ENCODE measurements at regions not wholly inside any gene's neighbourhood (a gene's known extent, or its start where the extent isn't known, plus 50 kb on each side); places are given as distances from the start of the nearest gene placed in this dataset.

DNA sequence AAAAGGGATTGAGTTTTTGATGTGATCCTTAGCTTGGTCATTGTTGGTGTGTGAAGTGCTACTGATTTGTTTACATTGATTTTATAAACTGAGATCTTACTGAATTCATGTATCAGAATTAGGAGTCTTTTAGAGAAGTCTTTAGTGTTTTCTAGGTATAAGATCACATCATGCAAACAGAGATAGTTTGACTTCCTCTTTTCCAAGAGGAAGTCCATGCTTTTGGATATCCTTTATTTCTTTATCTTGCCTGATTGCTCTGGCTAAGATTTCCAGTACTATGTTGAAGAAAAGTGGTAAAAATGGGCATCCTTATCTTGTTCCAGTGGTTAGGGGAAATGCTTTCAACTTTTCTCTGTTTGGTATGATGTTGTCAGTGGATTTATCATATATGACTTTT is 561.2 kb upstream of the SLITRK1 start:
- DNase-seq (ENCODE audit: low spot score) = no peak

DNA sequence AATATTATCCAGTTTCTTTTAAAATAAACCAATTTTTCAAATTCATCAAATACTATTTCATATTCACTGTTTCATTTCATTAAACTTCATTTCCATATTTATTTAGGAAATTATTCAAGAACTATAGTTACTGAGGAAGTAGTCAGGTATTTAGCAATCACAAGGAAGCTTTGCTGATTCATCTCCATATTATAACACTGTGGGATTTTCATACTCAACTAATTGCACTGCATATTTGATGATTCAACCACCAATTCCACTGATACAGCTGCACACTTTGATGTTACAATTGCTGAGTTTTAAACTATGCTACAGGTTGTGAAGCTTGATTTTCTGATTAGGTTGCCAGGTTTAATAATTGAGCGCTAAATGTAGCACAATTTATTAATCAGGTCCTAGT is 556.8 kb upstream of the SLITRK1 start:
- no peak for DNase-seq (ENCODE audit: low spot score)

DNA sequence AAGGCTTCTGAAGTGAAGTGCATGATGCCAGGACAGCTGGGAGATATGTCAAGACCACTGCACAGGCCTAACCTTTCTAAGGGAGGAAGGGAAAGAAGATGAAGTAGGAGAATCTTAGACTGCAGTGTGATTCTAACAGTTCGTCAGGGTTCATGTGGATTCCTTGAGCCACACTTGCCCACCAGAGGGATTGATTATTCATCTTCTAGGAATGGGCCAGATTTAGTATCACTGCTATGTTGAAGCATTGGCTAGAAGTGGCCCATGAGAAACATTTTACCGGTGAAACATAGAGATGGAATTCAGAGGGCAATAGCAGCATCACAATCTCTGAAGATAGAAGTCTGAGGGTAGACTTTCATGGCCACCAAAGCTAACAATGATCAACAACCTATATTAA is 550.8 kb upstream of the SLITRK1 start:
- DNase-seq (ENCODE audit: low spot score) = no peak

DNA sequence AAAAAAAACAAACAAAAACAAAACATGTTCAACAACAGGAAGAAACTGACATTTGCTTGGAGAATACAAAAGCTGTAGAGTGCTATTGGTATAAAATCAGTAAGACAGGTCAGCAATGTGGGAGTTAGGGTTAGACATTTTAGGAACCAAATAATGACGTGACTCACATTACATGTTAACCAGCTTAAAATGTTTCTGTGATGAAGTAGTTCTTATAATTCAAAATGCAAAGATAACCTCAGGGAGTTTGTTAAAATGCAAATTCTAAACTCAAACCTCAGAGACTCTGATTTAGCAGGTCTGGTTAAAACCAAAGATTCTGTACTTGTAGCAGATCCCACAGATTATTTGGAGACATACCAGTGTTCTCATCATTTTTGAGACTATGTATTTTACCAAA is 549.4 kb upstream of the SLITRK1 start:
- DNase-seq (ENCODE audit: low spot score) = no peak

DNA sequence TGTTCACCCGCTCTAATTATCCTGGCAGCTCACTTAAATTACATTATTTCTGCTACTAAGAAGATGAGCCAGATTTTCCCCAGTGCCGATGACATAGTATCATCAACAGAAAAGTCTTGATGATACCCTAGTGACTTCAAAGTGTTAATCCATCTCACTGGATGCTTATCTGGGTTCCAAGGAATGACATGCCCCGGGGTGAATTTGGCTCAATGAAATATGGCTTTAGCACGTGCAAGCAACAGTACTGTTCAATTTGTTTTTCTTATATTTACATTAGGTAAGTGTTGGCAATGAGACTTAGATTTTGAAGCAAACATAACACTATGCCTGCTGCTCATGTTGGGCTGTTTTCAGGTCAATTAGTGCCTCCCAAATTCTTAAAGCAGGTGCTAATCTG is 548.2 kb upstream of the SLITRK1 start:
- DNase-seq (ENCODE audit: low spot score) = no peak

DNA sequence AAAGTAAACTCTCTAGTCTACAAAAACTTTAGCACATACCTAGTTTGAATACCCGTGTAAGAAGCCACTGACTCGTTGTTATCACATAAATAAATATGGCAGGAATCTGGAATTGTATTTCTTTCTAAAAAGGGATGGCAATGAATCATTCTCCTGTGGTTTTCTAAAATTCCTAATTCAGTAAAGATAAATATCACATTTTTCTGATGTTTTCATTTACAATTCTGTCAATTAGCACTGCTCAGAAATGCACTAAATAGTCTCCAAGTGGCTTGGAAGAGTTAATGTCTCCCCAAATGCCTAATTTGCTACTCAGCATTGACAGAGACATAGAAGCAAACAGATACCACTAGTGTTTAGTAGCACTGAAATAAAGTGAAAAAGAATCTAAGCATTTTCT is 547.7 kb upstream of the SLITRK1 start:
- no peak for DNase-seq (ENCODE audit: low spot score)

DNA sequence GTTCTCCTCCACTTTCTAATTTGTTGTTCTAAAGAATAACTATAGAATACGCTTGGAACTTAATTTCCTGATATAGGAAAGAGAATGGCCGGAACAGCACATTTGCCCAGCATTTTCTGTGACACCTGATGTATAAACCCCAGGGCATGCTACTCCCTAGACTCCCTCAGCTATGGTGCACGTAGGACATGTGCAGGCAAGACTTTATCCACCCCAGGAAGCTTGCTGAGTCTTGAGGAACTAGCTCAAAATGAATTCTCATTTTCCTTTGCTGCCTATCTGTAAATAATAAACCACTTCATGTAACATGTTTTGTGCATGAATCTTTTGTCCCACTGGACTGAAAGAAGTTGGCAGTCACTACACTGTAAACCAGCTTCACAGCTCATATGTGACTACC is 535.8 kb upstream of the SLITRK1 start:
- no peak for DNase-seq (ENCODE audit: low spot score)

DNA sequence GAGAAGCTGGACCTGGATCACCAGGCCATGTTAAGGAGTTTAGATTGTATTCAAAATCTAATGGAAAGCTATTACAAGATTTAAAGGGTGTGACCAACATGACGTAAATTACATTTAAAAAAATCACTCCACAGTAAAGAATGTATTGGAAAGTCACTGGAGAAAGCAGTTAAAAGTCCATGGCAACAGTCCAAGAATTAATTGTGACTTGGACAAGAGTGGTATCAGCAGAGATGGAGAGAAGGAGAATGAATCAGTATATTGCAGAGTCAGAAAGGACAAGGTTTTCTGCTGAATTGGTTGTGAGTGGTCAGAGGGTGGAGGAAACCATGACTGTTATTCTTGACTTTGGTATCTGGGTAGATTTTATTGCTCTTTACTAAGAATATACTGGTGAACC is 535.1 kb upstream of the SLITRK1 start:
- DNase-seq (ENCODE audit: low spot score) = no peak

DNA sequence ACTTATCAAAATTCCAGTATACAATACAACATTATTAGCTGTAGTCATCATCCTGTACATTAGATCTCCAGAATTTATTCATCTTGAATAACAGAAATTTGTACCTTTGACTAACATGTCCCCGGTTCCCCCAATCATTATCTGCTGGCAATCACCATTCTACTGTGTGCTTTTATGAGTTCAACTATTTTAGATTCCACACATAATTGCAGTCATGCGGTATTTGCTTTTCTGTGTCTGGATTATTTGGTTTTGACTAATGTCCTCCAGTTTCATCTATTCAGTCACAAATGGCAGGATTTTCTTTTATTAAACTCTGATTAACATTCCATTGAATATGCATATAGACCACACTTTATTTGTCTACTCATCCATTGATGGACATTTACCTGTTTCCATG is 530.7 kb upstream of the SLITRK1 start:
- DNase-seq (ENCODE audit: low spot score) = no peak

DNA sequence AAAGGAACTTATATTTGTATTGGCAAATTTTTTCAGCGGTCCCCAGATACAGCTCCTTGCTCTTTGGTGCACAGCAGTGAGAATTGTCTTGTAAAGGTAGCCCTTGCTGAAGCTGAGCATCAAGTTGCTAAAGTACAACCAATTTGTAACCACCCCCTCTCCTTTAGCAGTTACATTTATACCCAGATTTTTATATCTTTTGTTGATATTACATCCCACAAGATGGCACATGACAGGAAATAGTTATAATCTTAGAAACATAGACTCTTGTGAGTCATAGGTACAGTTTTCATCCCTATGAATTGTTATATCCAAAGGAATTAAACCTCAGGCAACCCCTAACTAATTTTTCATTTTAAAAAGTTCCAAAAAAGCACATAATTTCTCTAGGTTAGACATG is 523.0 kb upstream of the SLITRK1 start:
- DNase-seq (ENCODE audit: low spot score) = no peak

DNA sequence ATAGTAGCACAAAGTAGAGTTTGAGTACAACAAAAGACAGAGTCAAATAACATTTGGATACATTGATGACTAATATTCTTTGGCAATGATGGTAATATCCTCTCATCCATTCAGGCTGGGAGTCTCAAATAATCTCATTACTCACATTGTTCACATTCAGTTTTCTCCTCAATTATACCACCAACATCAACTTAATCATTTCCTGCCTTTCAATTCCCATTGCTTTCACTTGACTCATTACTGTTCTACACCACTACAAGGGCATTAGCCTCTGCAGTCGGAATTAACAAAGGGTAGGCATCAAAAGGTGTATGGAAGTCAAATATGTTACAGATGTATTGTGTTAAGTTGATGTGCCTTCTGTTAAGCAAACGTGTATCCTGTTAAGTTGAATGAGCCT is 518.4 kb upstream of the SLITRK1 start:
- no peak for DNase-seq (ENCODE audit: low spot score)

DNA sequence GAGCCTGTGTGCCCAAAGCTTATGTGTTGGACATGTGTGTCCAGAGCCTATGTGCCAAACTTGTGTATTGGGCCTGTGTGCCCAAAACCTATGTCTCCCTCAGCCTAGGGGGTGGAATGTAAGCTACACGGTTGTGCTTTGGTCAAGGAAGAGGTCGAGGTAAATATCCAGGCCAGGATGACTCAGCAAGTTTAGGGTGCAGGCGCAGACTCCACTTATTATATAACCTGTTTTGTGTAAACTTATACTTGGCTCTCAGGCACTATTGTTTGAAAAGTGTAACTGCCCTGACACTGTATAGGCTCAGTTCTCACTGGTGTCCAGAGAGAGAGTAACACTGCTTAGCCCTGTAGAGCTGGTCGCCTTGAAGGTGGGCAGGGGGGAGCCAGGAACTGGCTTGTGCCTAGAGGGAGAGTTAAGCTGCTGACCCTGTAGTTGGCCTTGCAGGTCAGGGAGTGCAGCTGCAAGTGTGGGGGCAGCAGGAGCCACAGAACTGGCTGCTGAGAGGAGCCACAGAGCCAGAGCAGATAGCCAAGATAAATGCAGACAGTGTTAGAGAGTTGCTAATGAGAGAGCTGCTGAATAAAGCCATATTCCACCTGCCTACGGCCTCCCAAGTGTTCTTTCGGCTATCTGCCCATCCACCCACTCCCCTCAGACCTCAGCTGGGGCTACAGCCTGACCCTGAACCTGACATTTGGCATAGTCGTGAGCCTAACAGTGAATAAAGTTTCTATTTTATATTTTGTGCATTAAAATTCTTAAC is 517.2 kb upstream of the SLITRK1 start:
- no peak for DNase-seq (ENCODE audit: low spot score)

DNA sequence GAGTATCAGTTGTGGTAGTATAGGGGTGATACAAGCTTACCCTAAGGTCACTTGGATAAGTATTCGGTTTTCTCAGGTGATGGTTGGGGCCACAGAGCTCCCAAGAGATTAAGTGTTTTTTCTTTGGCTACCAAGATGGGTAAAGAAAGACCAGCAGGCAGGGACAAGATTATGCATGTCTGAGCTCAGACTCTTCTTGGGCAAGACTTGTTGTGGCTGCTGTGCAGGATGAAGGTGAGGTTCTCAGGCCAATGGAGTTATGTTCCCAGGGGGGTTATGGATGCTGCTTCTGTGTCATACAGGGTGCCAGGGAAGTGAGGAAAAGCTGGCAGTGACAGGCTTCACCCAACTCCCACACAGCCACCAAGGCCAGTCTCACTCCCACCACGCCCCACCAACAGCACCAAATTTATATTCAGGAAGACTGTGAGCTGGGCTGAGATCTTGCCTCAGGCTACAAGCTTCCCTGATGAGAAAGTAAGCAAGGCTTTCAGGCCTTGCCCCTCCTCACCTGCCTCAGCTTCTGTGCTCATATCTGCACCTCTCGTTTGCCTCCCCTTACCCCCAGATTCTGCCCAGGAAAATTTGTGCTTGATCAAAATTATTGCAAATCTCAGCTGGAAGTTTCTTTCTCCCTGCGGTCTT is 511.8 kb upstream of the SLITRK1 start:
- no peak for DNase-seq (ENCODE audit: low spot score)

DNA sequence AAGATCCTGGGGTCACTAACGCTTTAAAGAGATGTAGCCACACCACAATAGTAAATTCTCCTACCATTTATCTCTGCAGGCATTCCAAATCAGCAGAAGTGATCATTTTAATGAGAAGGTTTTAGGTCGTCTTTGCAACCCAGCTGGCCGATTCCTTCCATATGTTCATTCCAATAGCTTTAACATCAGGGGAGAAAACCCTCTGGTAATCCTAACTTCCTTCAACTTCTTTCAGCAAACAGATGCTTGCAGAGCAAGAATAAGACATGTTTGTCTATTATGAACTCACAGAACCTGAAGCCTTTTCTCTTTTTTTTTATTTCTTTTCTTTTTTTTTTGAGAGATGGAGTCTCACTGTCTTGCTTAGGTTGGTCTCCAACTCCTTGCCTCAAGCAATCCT is 498.6 kb upstream of the SLITRK1 start:
- no peak for DNase-seq (ENCODE audit: low spot score)

DNA sequence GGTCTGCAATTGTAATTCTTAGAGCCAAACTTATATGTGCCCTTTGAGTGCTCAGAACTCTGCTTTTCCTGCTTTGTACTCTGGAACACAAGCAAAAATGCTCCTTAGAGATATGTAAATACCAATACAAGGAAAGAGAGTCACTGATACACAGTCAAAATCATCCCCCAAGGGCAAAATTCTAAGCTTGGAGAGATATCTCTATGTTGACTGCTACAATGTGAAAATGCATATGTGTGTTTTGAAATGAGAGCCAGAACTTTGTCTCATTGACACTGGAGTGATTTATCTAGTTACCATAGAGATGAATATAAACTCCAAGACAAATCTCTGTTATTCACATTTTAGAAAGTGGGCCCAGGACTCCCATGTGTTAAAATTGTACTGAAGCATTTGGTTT is 494.8 kb upstream of the SLITRK1 start:
- no peak for DNase-seq (ENCODE audit: low spot score)

DNA sequence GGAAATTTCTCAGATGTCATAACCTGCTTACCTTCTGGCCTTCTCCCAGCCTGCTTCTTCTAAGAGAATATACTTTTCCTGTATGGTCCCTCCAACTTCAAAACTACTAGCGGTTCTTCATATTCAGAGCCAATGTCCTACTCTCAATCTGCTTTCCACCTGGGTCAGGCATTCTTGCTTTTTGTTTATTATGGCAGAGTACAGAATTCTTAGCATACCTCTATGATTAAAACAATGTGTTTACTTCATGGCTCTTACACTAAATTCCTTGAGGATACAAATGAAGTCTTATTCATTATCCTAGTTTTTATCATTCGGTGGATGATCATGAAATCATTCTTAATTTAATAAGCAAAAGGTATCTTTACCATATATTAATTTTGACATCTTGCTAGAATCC is 484.2 kb upstream of the SLITRK1 start:
- no peak for DNase-seq (ENCODE audit: low spot score)

DNA sequence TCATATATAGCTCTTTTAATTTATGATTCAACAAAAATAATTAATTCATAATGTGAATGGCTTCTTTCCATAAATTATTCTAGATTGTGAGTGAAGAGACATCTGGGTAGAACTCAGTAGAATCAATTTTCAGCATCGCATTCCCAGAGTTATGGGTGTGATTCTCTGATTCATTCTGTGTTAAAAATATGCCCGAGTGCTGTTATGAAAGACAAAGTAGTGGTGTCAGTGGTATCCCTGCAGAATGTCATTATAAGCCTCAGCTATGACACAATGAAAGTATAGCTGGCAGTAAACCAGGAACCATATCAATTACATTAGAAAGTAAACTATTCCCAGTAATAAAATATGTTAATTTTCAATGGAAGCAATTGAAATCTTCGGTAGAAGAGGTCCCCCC is 480.5 kb upstream of the SLITRK1 start:
- DNase-seq (ENCODE audit: low spot score) = no peak

DNA sequence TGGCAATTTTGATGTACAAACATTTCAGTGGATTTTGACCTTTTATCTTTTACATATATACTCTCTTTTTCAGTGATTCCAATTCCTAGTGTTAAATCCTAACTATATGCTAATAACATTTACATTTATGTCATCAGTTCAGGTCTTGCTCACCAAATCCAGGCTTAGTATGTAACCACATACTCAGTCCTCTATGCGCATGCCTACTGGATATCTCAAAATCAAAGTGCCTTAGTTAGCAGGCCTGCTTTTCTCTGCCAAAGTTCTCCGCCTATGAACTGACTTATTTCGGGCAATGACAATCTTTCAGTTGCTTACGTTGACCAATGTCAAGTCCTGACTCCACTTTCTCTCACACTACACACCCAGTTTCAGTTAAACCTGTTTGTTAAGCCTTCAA is 478.5 kb upstream of the SLITRK1 start:
- no peak for DNase-seq (ENCODE audit: low spot score)

DNA sequence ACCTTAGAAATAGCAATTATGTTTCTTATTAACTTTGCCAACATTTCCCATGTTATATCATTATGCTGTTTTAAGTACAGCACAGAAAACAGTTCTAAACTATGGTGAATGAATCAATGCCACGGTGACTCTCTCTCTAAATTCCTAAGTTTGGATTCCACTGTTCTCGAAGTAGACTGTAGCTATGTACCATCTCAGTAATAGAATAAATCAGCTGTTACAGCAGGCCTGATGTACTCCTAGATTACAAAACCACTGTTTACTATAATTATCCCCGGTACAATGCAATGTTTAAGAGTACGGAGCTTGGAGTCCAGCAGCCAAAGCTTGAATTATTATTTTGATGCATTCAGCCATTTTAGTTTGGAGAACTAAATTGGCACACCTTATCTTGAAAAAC is 476.3 kb upstream of the SLITRK1 start:
- DNase-seq (ENCODE audit: low spot score) = no peak

DNA sequence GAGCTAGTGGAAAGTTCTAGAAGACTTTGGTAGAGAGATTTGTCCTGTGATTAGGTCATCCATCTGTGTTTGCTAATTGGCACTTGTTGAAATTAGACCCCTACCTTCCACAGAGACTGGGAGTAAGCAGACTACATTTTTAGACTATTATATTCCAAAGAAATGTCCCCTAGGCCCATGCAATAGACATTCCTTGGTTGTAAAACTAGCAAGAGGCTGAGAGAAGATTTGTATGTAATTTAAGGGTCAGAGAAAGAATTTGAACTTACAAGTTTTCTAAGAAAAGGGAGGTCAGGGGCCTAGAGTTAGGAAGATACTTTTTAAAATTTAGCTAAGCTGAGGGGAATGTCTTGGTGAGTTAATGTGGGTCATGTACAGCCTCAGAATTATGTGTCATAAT is 470.7 kb upstream of the SLITRK1 start:
- no peak for DNase-seq (ENCODE audit: low spot score)

DNA sequence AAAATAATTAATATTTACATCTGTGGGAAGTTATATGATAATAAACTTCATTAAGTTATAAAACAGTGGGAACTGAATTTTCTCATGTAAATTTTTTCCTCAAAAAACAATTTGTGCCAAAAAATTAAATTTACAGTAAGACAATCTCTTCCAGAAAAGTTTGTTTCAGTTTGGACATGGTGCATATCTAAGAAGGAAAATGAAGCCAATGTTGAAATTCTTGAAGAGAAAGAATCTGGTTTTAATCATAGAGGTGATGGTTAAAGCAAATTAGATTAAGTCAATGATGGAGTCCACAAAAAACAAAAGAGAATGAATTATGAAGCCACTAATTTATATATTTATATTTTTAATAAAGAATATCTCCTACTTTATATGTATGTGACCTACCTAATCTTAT is 457.2 kb upstream of the SLITRK1 start:
- no peak for DNase-seq (ENCODE audit: low spot score)

DNA sequence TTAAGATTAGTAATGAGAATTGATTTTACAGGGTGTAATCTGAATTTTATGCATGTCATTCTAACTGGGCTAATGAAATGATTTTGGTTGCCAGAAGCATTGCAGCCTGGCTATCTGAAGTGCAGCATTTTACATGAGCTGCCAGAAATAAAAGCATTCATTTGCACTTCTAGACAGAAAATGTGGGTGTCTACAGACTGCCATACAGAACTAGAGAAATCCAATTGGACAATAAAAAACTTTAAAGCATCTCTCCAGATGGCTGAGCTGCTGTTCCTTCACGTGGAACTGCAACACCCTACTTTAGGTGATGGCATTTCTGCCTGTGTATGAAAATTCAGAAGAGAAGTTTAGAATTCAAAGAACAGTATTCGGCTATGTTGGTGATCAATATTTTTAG is 450.1 kb upstream of the SLITRK1 start:
- no peak for DNase-seq (ENCODE audit: low spot score)

DNA sequence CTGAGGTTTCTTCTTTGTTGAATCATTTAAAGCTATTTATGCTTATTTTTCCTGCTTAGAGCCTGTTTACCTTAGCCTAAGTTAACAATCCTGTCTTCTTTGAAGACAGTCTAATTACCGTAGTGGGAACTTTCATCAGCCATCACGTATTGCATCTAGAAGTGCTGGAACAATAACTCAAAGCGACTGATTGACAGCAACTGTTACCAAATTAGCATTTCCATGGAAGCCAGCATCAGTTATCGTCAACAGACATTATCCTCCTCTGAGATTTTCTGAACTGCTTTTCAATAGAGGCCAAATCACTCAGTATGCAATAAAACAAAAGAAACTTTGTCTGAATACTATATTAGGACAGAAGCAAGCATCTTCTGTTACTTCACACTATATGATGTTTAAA is 433.3 kb upstream of the SLITRK1 start:
- DNase-seq (ENCODE audit: low spot score) = no peak

DNA sequence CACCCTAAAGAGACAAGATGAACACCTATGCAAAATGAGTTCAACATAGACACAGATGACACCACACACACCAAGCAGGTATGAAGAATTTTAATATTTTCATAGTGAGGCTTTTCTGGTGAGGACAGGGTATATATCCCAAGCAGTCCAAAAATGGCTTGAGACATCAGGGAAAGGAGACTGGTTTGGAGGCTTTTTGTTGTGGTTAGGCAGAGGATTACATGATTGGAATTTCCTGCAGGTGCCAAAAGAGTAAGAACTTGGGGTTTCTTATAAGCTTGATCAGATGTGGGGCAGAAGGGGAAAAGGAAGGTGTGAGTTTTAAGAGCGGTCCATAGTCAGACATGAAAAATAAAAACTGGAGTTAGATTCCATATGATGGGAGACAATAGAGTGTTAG is 420.8 kb upstream of the SLITRK1 start:
- no peak for DNase-seq (ENCODE audit: low spot score)

Measured in HuH-7.5 (cell line).